K562 (cell line): ENCODE measurements at regions not wholly inside any gene's neighbourhood (a gene's known extent, or its start where the extent isn't known, plus 50 kb on each side); places are given as distances from the start of the nearest gene placed in this dataset.

Experiments used
- ARID4B ChIP-seq: sonication (generic); formaldehyde crosslinking; IDR thresholded peaks from 2 replicates; pipeline ENCODE4 v1.8.0; 2022; ENCODE audit warnings: mild to moderate bottlenecking, missing genetic modification reagents
- CBX1 ChIP-seq: sonication (generic); IDR thresholded peaks from 2 replicates; pipeline ENCODE4 v1.6.1; 2016; ENCODE audit warnings: antibody characterized with exemption, low read depth, mild to moderate bottlenecking
- HDAC2 ChIP-seq: fragments of 450-650 bp; IDR thresholded peaks from 2 replicates; pipeline ENCODE4 v1.6.1; 2016; ENCODE audit warnings: mild to moderate bottlenecking
- HDGF ChIP-seq: fragments of 450-650 bp; IDR thresholded peaks from 2 replicates; pipeline ENCODE4 v1.6.1; 2016
- ILK ChIP-seq: fragments of 450-650 bp; IDR thresholded peaks from 2 replicates; pipeline ENCODE4 v1.6.1; 2016; ENCODE audit warnings: missing genetic modification characterization, low read depth, mild to moderate bottlenecking, missing compliant biosample characterization, moderate library complexity, borderline replicate concordance
- KLF16 ChIP-seq: IDR thresholded peaks from 2 replicates; pipeline ENCODE4 v1.6.1; 2016; ENCODE audit warnings: antibody characterized with exemption
- MAX ChIP-seq: sonication (generic); formaldehyde crosslinking; IDR thresholded peaks from 2 replicates; pipeline ENCODE4 v1.9.0; 2022; ENCODE audit warnings: mild to moderate bottlenecking, missing genetic modification reagents
- POLR2AphosphoS5 ChIP-seq: IDR thresholded peaks from 2 replicates; pipeline ENCODE4 v1.6.1; 2011; ENCODE audit warnings: mild to moderate bottlenecking, low read depth, low read length, moderate library complexity; ENCODE audit not compliant: control insufficient read depth, insufficient read depth
- POLR2H ChIP-seq: IDR thresholded peaks from 2 replicates; pipeline ENCODE4 v1.6.1; 2016; ENCODE audit warnings: missing genetic modification characterization, low read depth, mild to moderate bottlenecking, control low read depth, missing compliant biosample characterization, moderate library complexity
- RBM39 ChIP-seq: fragments of 200-400 bp; formaldehyde crosslinking; optimal IDR thresholded peaks from 2 replicates; pipeline ENCODE3; 2018; ENCODE audit warnings: low read depth, low read length
- SFPQ ChIP-seq: fragments of 200-400 bp; formaldehyde crosslinking; IDR thresholded peaks from 2 replicates; pipeline ENCODE4 v1.6.1; 2017; ENCODE audit warnings: mild to moderate bottlenecking, low read depth, low read length, moderate library complexity
- ZNF449 ChIP-seq: fragments of 250-450 bp; sonication (Bioruptor Pico); IDR thresholded peaks from 2 replicates; pipeline ENCODE4 v1.8.0; 2022; ENCODE audit warnings: moderate library complexity, mild to moderate bottlenecking, inconsistent platforms
- ZNF592 ChIP-seq: fragments of 450-650 bp; IDR thresholded peaks from 2 replicates; pipeline ENCODE4 v1.6.1; 2017; ENCODE audit warnings: antibody characterized with exemption, mild to moderate bottlenecking
- ZNF644 ChIP-seq: fragments of 200-800 bp; sonication (Bioruptor generic); IDR thresholded peaks from 2 replicates; pipeline ENCODE4 v1.6.1; 2016; ENCODE audit warnings: low read depth, missing genetic modification characterization, missing compliant biosample characterization
- ZZZ3 ChIP-seq: fragments of 450-650 bp; IDR thresholded peaks from 2 replicates; pipeline ENCODE4 v1.6.1; 2016; ENCODE audit warnings: antibody characterized with exemption, mild to moderate bottlenecking, moderate library complexity

- TF ChIP-seq MAX (CRISPR knock-in tag) (no peak), KLF16 (peak; percentile 81), ZNF592 (peak; percentile 91), ZNF644 (no peak; the same call in 1 of the 2 replicates), POLR2H (tag) (peak; percentile 100), ARID4B (CRISPR knock-in tag) (no peak), RBM39 (no peak), POLR2AphosphoS5 (no peak), HDAC2 (peak; percentile 43; the same call in 1 of the 2 replicates), HDGF (no peak), ILK (tag) (no peak), ZZZ3 (no peak), SFPQ (no peak), CBX1 (no peak), ZNF449 (CRISPR knock-in tag) (no peak)
Observed at GRCh38 chr6:27795697-27796494, 116.3 kb downstream of the OR2B2 start (continued).
